ENCODE measurements at regions not wholly inside any gene's neighbourhood (a gene's known extent, or its start where the extent isn't known, plus 50 kb on each side); places are given as distances from the start of the nearest gene placed in this dataset.

GRCh38 chr3:83894223-83894622 lies 1064.6 kb upstream of the CADM2 start:
- TF ChIP-seq CTCF (IDR thresholded peaks at IDR 0.05): no peak
- no peak for TF ChIP-seq POLR2A (IDR thresholded peaks at IDR 0.05)

Measured in testis (tissue), 2 donors.